Hepatocyte (in vitro differentiated cells): ENCODE measurements at regions not wholly inside any gene's neighbourhood (a gene's known extent, or its start where the extent isn't known, plus 50 kb on each side); places are given as distances from the start of the nearest gene placed in this dataset.
A peak's percentile ranks its signal among the peaks of the same experiment; 100 is the strongest.

Experiments
- DNase-seq: peaks from one replicate; pipeline ENCODE4 v3.0.0-alpha.2; 2016; ENCODE audit warnings: low spot score
- H2AFZ ChIP-seq: fragments of 200-600 bp; sonication (generic); 2 replicates; pipeline ENCODE4 v1.6.0; 2016; ENCODE audit warnings: antibody characterized with exemption, mild to moderate bottlenecking
- H3K27ac ChIP-seq: fragments of 200-600 bp; sonication (generic); 2 replicates; pipeline ENCODE4 v1.5.1; 2016; ENCODE audit warnings: mild to moderate bottlenecking
- H3K27me3 ChIP-seq: fragments of 200-600 bp; sonication (generic); 2 replicates; pipeline ENCODE4 v1.6.1; 2016
- H3K36me3 ChIP-seq: fragments of 200-600 bp; sonication (generic); replicated peaks from 2 replicates; pipeline ENCODE4 v1.5.1; 2016; ENCODE audit warnings: low read depth; ENCODE audit not compliant: insufficient read depth
- H3K4me1 ChIP-seq: fragments of 200-600 bp; sonication (generic); 2 replicates; pipeline ENCODE4 v1.5.1; 2016; ENCODE audit warnings: mild to moderate bottlenecking, moderate library complexity; ENCODE audit not compliant: insufficient read depth
- H3K4me2 ChIP-seq: fragments of 200-600 bp; sonication (generic); 2 replicates; pipeline ENCODE4 v1.6.0; 2016
- H3K4me3 ChIP-seq: fragments of 200-600 bp; sonication (generic); 2 replicates; pipeline ENCODE4 v1.5.1; 2016; ENCODE audit warnings: mild to moderate bottlenecking
- H3K79me2 ChIP-seq: fragments of 200-600 bp; sonication (generic); 2 replicates; pipeline ENCODE4 v1.6.0; 2017; ENCODE audit warnings: mild to moderate bottlenecking
- H3K9me2 ChIP-seq: fragments of 200-600 bp; sonication (generic); replicated peaks from 2 replicates; pipeline ENCODE4 v1.6.0; 2017; ENCODE audit warnings: mild to moderate bottlenecking; ENCODE audit not compliant: insufficient read depth
- H3K9me3 ChIP-seq: fragments of 200-600 bp; sonication (generic); 2 replicates; pipeline ENCODE4 v1.5.1; 2016; ENCODE audit warnings: low read depth, mild to moderate bottlenecking
- H4K20me1 ChIP-seq: fragments of 200-600 bp; sonication (generic); 2 replicates; pipeline ENCODE4 v1.6.0; 2016; ENCODE audit warnings: mild to moderate bottlenecking; ENCODE audit not compliant: insufficient read depth, poor library complexity, severe bottlenecking
- EZH2 ChIP-seq: fragments of 200-600 bp; sonication (generic); IDR thresholded peaks from 2 replicates; pipeline ENCODE4 v1.6.1; 2016; ENCODE audit warnings: antibody characterized with exemption, mild to moderate bottlenecking, borderline replicate concordance
- EZH2phosphoT487 ChIP-seq: fragments of 200-600 bp; sonication (generic); IDR thresholded peaks from one replicate; pipeline ENCODE4 v1.6.1; 2018; ENCODE audit warnings: antibody characterized with exemption, mild to moderate bottlenecking, low read depth, moderate library complexity; ENCODE audit not compliant: unreplicated experiment, severe bottlenecking
- WGBS: methylation state at CpG from one replicate; pipeline ENCODE4 v1.1.6; 2016; ENCODE audit warnings: low lambda C conversion rate; ENCODE audit errors: missing lambda C conversion rate; 5-methylcytosine and 5-hydroxymethylcytosine counted together
- TF ChIP-seq, protein P1 (sequence below): fragments of 200-600 bp; sonication (generic); IDR thresholded peaks from 2 replicates; pipeline ENCODE4 v1.5.1; 2016; ENCODE audit warnings: antibody characterized with exemption, mild to moderate bottlenecking; ENCODE audit not compliant: poor library complexity

- peaks cover 37% of the 10 kb centered on the region for H3K4me1 ChIP-seq
- no peaks in the 10 kb centered on the region for H3K27me3 ChIP-seq
- no peak overlapping the region for H3K4me3 ChIP-seq
- no peaks in the 10 kb centered on the region for H3K9me2 ChIP-seq
- no peak for DNase-seq
- no peaks in the 10 kb centered on the region for H4K20me1 ChIP-seq
- H2AFZ ChIP-seq, result peak overlapping the region; percentile 6
- peak overlapping the region; percentile 30 for H3K27ac ChIP-seq
- TF ChIP-seq, protein P1, sequence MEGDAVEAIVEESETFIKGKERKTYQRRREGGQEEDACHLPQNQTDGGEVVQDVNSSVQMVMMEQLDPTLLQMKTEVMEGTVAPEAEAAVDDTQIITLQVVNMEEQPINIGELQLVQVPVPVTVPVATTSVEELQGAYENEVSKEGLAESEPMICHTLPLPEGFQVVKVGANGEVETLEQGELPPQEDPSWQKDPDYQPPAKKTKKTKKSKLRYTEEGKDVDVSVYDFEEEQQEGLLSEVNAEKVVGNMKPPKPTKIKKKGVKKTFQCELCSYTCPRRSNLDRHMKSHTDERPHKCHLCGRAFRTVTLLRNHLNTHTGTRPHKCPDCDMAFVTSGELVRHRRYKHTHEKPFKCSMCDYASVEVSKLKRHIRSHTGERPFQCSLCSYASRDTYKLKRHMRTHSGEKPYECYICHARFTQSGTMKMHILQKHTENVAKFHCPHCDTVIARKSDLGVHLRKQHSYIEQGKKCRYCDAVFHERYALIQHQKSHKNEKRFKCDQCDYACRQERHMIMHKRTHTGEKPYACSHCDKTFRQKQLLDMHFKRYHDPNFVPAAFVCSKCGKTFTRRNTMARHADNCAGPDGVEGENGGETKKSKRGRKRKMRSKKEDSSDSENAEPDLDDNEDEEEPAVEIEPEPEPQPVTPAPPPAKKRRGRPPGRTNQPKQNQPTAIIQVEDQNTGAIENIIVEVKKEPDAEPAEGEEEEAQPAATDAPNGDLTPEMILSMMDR, result no peak
- no peak for TF ChIP-seq EZH2phosphoT487
- no peak for TF ChIP-seq EZH2
- 7% methylated on average over 9 of the region's 9 CpGs for WGBS
- no peaks in the 10 kb centered on the region for H3K36me3 ChIP-seq
- H3K9me3 ChIP-seq, result no peaks in the 10 kb centered on the region
- no peaks in the 10 kb centered on the region for H3K79me2 ChIP-seq
- peak overlapping the region; percentile 65 for H3K4me2 ChIP-seq
These were observed 96.4 kb upstream of the TAF11L2 start for GRCh38 chr5:17401470-17402288.

- WGBS, result 16% methylated on average over 9 of the region's 10 CpGs
- no peak for TF ChIP-seq EZH2phosphoT487
- TF ChIP-seq, protein P1, result no peak
- no peak for TF ChIP-seq EZH2
- peak overlapping the region; percentile 6 for H2AFZ ChIP-seq
- H3K36me3 ChIP-seq, result no peaks in the 10 kb centered on the region
- H3K4me1 ChIP-seq, result peaks cover 37% of the 10 kb centered on the region
- H3K79me2 ChIP-seq, result no peaks in the 10 kb centered on the region
- H3K9me3 ChIP-seq, result no peaks in the 10 kb centered on the region
- no peaks in the 10 kb centered on the region for H3K9me2 ChIP-seq
- no peaks in the 10 kb centered on the region for H4K20me1 ChIP-seq
- no peak overlapping the region for H3K4me3 ChIP-seq
- DNase-seq, result no peak
- no peaks in the 10 kb centered on the region for H3K27me3 ChIP-seq
- H3K4me2 ChIP-seq, result peak overlapping the region; percentile 65
- peak overlapping the region; percentile 30 for H3K27ac ChIP-seq
These were observed 95.5 kb upstream of the TAF11L2 start for GRCh38 chr5:17402289-17403121.

- no peak overlapping the region for H3K27ac ChIP-seq
- no peak for DNase-seq
- 63% methylated on average over 10 of the region's 10 CpGs for WGBS
- no peaks in the 10 kb centered on the region for H3K36me3 ChIP-seq
- no peak overlapping the region for H3K4me2 ChIP-seq
- H3K79me2 ChIP-seq, result no peaks in the 10 kb centered on the region
- TF ChIP-seq EZH2 (no peak), EZH2phosphoT487 (no peak)
- TF ChIP-seq, protein P1, result no peak
- peaks cover 37% of the 10 kb centered on the region for H3K4me1 ChIP-seq
- H3K9me2 ChIP-seq, result no peaks in the 10 kb centered on the region
- H4K20me1 ChIP-seq, result no peaks in the 10 kb centered on the region
- H3K9me3 ChIP-seq, result no peaks in the 10 kb centered on the region
- no peaks in the 10 kb centered on the region for H3K27me3 ChIP-seq
- no peak overlapping the region for H3K4me3 ChIP-seq
- no peak overlapping the region for H2AFZ ChIP-seq
These were observed 94.1 kb upstream of the TAF11L2 start for GRCh38 chr5:17403695-17404490.
